ENCODE measurements at regions not wholly inside any gene's neighbourhood (a gene's known extent, or its start where the extent isn't known, plus 50 kb on each side); places are given as distances from the start of the nearest gene placed in this dataset.

DNA sequence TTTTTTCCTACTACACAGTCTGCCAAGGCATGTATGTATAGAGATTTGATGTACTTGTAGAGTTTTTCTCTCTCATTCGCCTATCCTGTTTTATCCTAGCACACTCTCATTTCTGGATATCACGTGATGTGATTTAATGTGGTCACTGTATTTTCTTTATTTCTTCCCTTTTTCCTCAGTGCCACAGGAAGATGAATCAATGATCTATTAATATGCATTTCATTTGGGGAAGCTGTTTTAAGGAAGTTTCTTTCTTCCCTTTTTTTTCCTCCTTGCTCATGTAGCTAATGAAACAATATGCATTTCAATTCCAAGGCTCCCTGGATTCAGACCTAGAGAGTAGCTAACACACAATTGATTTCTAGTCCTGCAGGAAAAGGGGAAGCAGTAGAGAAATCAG, 506.3 kb upstream of the WWC1 start:
- no peak overlapping the region for H3K27ac Mint-ChIP-seq
- H3K4me1 Mint-ChIP-seq: peaks cover 12% of the 10 kb centered on the region
- DNase-seq (ENCODE audit: low spot score) (no peak), ATAC-seq (no peak)
- H3K9me3 Mint-ChIP-seq: peaks cover 3% of the 10 kb centered on the region
- no peak overlapping the region for H3K4me3 Mint-ChIP-seq
- H3K27me3 Mint-ChIP-seq (ENCODE audit: low read depth): no peaks in the 10 kb centered on the region
- TF ChIP-seq RELA (CRISPR knock-in tag; IDR thresholded peaks at IDR 0.05; ENCODE audit: borderline replicate concordance) (no peak), ZNF232 (CRISPR knock-in tag; IDR thresholded peaks at IDR 0.05) (no peak), IRF2 (CRISPR knock-in tag; IDR thresholded peaks at IDR 0.05; ENCODE audit: borderline replicate concordance, low read depth) (no peak), TCF7 (CRISPR knock-in tag; IDR thresholded peaks at IDR 0.05; ENCODE audit: low read depth) (no peak), ZNF416 (CRISPR knock-in tag; IDR thresholded peaks at IDR 0.05) (no peak), GTF2I (CRISPR knock-in tag; conservative IDR thresholded peaks at IDR 0.05) (no peak), NR2C2 (CRISPR knock-in tag; IDR thresholded peaks at IDR 0.05) (no peak), RORB (CRISPR knock-in tag; IDR thresholded peaks at IDR 0.05) (no peak), MXD4 (CRISPR knock-in tag; IDR thresholded peaks at IDR 0.05; ENCODE audit: borderline replicate concordance) (no peak), ETV6 (CRISPR knock-in tag; IDR thresholded peaks at IDR 0.05) (no peak), ZNF396 (CRISPR knock-in tag; IDR thresholded peaks at IDR 0.05; ENCODE audit: borderline replicate concordance) (no peak)
- TF ChIP-seq, protein P1, sequence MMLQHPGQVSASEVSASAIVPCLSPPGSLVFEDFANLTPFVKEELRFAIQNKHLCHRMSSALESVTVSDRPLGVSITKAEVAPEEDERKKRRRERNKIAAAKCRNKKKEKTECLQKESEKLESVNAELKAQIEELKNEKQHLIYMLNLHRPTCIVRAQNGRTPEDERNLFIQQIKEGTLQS (CRISPR knock-in tag; conservative IDR thresholded peaks at IDR 0.05): no peak
- TF ChIP-seq, protein P2, sequence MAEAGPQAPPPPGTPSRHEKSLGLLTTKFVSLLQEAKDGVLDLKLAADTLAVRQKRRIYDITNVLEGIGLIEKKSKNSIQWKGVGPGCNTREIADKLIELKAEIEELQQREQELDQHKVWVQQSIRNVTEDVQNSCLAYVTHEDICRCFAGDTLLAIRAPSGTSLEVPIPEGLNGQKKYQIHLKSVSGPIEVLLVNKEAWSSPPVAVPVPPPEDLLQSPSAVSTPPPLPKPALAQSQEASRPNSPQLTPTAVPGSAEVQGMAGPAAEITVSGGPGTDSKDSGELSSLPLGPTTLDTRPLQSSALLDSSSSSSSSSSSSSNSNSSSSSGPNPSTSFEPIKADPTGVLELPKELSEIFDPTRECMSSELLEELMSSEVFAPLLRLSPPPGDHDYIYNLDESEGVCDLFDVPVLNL (CRISPR knock-in tag; IDR thresholded peaks at IDR 0.05; ENCODE audit: borderline replicate concordance, low read depth): no peak
- POLR2A ChIA-PET: no interaction called here
- H3K36me3 Mint-ChIP-seq: no peaks in the 10 kb centered on the region
- CTCF ChIA-PET: no interaction called here

DNA sequence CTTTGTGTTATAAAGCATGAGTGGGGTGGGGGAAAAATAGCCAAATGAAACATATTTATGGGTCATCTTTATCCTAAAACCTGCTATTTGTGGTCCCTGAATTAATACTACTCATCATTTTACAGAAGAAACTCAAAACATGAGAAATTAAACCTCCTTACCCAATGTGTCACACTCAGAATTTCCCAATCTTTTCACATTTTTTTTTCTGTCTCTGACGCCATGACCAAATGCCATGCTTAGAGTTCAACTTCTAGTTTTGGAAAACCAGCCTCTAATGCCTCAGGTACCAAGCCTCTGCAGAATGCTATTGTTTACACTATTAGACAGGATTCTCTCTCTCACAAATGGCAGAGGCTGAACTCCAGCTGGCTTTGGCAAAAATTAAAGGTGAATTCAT, 505.5 kb upstream of the WWC1 start:
- ChIA-PET CTCF (no interaction called here), POLR2A (no interaction called here)
- ATAC-seq: no peak
- H3K27ac Mint-ChIP-seq: no peak overlapping the region
- no peaks in the 10 kb centered on the region for H3K36me3 Mint-ChIP-seq
- H3K4me3 Mint-ChIP-seq: no peak overlapping the region
- H3K27me3 Mint-ChIP-seq (ENCODE audit: low read depth): no peaks in the 10 kb centered on the region
- peaks cover 12% of the 10 kb centered on the region for H3K4me1 Mint-ChIP-seq
- peaks cover 3% of the 10 kb centered on the region for H3K9me3 Mint-ChIP-seq
- DNase-seq (ENCODE audit: low spot score): no peak
- TF ChIP-seq, protein P3, sequence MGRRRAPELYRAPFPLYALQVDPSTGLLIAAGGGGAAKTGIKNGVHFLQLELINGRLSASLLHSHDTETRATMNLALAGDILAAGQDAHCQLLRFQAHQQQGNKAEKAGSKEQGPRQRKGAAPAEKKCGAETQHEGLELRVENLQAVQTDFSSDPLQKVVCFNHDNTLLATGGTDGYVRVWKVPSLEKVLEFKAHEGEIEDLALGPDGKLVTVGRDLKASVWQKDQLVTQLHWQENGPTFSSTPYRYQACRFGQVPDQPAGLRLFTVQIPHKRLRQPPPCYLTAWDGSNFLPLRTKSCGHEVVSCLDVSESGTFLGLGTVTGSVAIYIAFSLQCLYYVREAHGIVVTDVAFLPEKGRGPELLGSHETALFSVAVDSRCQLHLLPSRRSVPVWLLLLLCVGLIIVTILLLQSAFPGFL (CRISPR knock-in tag; IDR thresholded peaks at IDR 0.05; ENCODE audit: borderline replicate concordance): no peak
- TF ChIP-seq SMAD4 (CRISPR knock-in tag; IDR thresholded peaks at IDR 0.05) (no peak), RORB (CRISPR knock-in tag; IDR thresholded peaks at IDR 0.05) (no peak)
- TF ChIP-seq, protein P4, sequence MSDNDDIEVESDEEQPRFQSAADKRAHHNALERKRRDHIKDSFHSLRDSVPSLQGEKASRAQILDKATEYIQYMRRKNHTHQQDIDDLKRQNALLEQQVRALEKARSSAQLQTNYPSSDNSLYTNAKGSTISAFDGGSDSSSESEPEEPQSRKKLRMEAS (CRISPR knock-in tag; IDR thresholded peaks at IDR 0.05): no peak
- TF ChIP-seq, protein P5, sequence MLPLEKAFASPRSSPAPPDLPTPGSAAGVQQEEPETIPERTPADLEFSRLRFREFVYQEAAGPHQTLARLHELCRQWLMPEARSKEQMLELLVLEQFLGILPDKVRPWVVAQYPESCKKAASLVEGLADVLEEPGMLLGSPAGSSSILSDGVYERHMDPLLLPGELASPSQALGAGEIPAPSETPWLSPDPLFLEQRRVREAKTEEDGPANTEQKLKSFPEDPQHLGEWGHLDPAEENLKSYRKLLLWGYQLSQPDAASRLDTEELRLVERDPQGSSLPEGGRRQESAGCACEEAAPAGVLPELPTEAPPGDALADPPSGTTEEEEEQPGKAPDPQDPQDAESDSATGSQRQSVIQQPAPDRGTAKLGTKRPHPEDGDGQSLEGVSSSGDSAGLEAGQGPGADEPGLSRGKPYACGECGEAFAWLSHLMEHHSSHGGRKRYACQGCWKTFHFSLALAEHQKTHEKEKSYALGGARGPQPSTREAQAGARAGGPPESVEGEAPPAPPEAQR (CRISPR knock-in tag; IDR thresholded peaks at IDR 0.05): no peak

DNA sequence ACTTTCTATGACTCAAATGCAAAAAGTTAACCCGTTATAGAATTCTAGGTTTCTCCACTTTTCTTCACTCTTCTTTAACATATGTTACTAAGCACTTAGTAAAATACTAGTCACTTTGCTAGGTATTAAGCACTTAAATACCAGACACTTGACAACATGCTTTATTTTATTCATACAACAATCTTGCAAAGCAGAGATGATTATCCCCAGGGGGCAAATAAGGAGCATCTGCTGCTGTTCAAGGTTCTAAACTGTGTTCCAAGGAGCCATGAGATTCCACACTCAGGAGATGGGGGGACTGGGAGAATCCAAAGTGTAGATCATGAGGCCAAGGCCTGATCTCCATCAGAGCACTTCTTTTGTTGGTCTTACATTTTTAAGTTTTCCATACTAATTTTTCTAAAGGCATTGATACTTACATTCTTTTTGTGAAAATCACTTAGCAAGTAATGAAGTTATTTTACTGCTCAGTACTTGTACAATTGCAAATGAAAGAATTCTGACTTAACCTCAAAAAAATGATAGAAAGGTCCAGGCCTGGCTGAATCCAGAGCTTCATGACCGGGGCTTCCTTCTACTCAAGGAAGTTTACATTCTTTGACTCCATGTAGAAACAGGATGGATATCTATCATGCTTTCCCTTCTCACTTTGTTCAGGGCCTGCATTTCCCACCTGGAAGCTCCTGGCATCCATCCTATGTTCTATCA, 504.4 kb upstream of the WWC1 start:
- ATAC-seq (no peak), DNase-seq (ENCODE audit: low spot score) (no peak)
- Mint-ChIP-seq H3K4me3 (no peak overlapping the region), H3K27me3 (ENCODE audit: low read depth) (no peaks in the 10 kb centered on the region), H3K36me3 (no peaks in the 10 kb centered on the region), H3K4me1 (peaks cover 17% of the 10 kb centered on the region), H3K9me3 (peaks cover 3% of the 10 kb centered on the region), H3K27ac (no peak overlapping the region)
- no peak for TF ChIP-seq JAZF1 (CRISPR knock-in tag; IDR thresholded peaks at IDR 0.05)
- TF ChIP-seq ZBTB21 (CRISPR knock-in tag; IDR thresholded peaks at IDR 0.05; ENCODE audit: borderline replicate concordance): no peak
- CTCF ChIA-PET: no interaction called here
- POLR2A ChIA-PET: no interaction called here
